Testis (tissue), 2 donors: ENCODE measurements at regions not wholly inside any gene's neighbourhood (a gene's known extent, or its start where the extent isn't known, plus 50 kb on each side); places are given as distances from the start of the nearest gene placed in this dataset.

Experiments used
- CTCF ChIP-seq, 3 experiments: fragments of 450-650 bp in 2 of 3; fragments of 200-600 bp in 1 of 3; sonication (generic) in 1 of 3; IDR thresholded peaks; one replicate each; pipeline ENCODE4 v1.5.1; 2016 to 2019; ENCODE audit warnings: antibody characterized with exemption in 3 of 3, mild to moderate bottlenecking in 2 of 3, moderate library complexity in 1 of 3
- POLR2A ChIP-seq: fragments of 450-650 bp; IDR thresholded peaks from one replicate; pipeline ENCODE4 v1.6.1; 2017; ENCODE audit warnings: antibody characterized with exemption, mild to moderate bottlenecking, moderate library complexity

- TF ChIP-seq POLR2A: no peak
- no peak for TF ChIP-seq CTCF (IDR thresholded peaks at IDR 0.05)
These were observed 702.9 kb downstream of the BCL11A start for GRCh38 chr2:59850554-59850953.
